ENCODE measurements at regions not wholly inside any gene's neighbourhood (a gene's known extent, or its start where the extent isn't known, plus 50 kb on each side); places are given as distances from the start of the nearest gene placed in this dataset.

GRCh38 chr16:64215730-64216129 is 906.1 kb downstream of the CDH11 start:
- TF ChIP-seq REST (IDR thresholded peaks at IDR 0.05; ENCODE audit: insufficient read depth in 1 of 2, low read depth in 2 of 2, low read length in 2 of 2) (no peak), TAF1 (IDR thresholded peaks at IDR 0.05; ENCODE audit: borderline replicate concordance, insufficient read depth, low read length) (no peak), POLR2AphosphoS5 (IDR thresholded peaks at IDR 0.05; ENCODE audit: low read depth, low read length) (no peak), SIN3A (IDR thresholded peaks at IDR 0.05; ENCODE audit: borderline replicate concordance, insufficient read depth, low read length) (no peak)

Data from PFSK-1 (cell line).